ENCODE measurements at regions not wholly inside any gene's neighbourhood (a gene's known extent, or its start where the extent isn't known, plus 50 kb on each side); places are given as distances from the start of the nearest gene placed in this dataset.

GRCh38 chr2:9750224-9751215 lies 92.8 kb upstream of the TAF1B start:
- Mint-ChIP-seq H3K4me3 (ENCODE audit: unreplicated experiment) (no peak overlapping the region), H3K36me3 (ENCODE audit: unreplicated experiment) (no peaks in the 10 kb centered on the region), H3K4me1 (ENCODE audit: unreplicated experiment) (peaks cover 17% of the 10 kb centered on the region), H3K9me3 (ENCODE audit: unreplicated experiment) (no peaks in the 10 kb centered on the region), H3K27me3 (ENCODE audit: unreplicated experiment) (peaks cover 3% of the 10 kb centered on the region), H3K27ac (ENCODE audit: unreplicated experiment) (no peak overlapping the region)
- TF ChIP-seq CTCF (IDR thresholded peaks at IDR 0.05): no peak
- no peak for DNase-seq (ENCODE audit: extremely low spot score, unreplicated experiment)

GRCh38 chr2:9751831-9752230 lies 91.4 kb upstream of the TAF1B start:
- Mint-ChIP-seq H3K27me3 (ENCODE audit: unreplicated experiment) (peaks cover 3% of the 10 kb centered on the region), H3K4me3 (ENCODE audit: unreplicated experiment) (no peak overlapping the region), H3K36me3 (ENCODE audit: unreplicated experiment) (no peaks in the 10 kb centered on the region), H3K9me3 (ENCODE audit: unreplicated experiment) (no peaks in the 10 kb centered on the region), H3K4me1 (ENCODE audit: unreplicated experiment) (peaks cover 20% of the 10 kb centered on the region), H3K27ac (ENCODE audit: unreplicated experiment) (no peak overlapping the region)
- no peak for TF ChIP-seq CTCF (IDR thresholded peaks at IDR 0.05)
- DNase-seq (ENCODE audit: extremely low spot score, unreplicated experiment): no peak

GRCh38 chr2:9752441-9753275 lies 90.6 kb upstream of the TAF1B start:
- H3K4me3 Mint-ChIP-seq (ENCODE audit: unreplicated experiment): no peak overlapping the region

GRCh38 chr2:9753276-9753600 lies 90.0 kb upstream of the TAF1B start:
- no peaks in the 10 kb centered on the region for H3K9me3 Mint-ChIP-seq (ENCODE audit: unreplicated experiment)
- no peak for TF ChIP-seq CTCF (IDR thresholded peaks at IDR 0.05)
- H3K27ac Mint-ChIP-seq (ENCODE audit: unreplicated experiment): peak overlapping the region; percentile 76
- H3K4me1 Mint-ChIP-seq (ENCODE audit: unreplicated experiment): peaks cover 32% of the 10 kb centered on the region
- no peak for DNase-seq (ENCODE audit: extremely low spot score, unreplicated experiment)
- H3K27me3 Mint-ChIP-seq (ENCODE audit: unreplicated experiment): peaks cover 3% of the 10 kb centered on the region
- H3K36me3 Mint-ChIP-seq (ENCODE audit: unreplicated experiment): no peaks in the 10 kb centered on the region
- H3K4me3 Mint-ChIP-seq (ENCODE audit: unreplicated experiment): no peak overlapping the region

More at GRCh38 chr2:9752441-9753275, 90.6 kb upstream of the TAF1B start:
- no peak for TF ChIP-seq CTCF (IDR thresholded peaks at IDR 0.05)
- no peaks in the 10 kb centered on the region for H3K36me3 Mint-ChIP-seq (ENCODE audit: unreplicated experiment)
- no peak for DNase-seq (ENCODE audit: extremely low spot score, unreplicated experiment)
- H3K27ac Mint-ChIP-seq (ENCODE audit: unreplicated experiment): peak overlapping the region; percentile 76
- H3K9me3 Mint-ChIP-seq (ENCODE audit: unreplicated experiment): no peaks in the 10 kb centered on the region
- H3K4me1 Mint-ChIP-seq (ENCODE audit: unreplicated experiment): peaks cover 26% of the 10 kb centered on the region
- peaks cover 3% of the 10 kb centered on the region for H3K27me3 Mint-ChIP-seq (ENCODE audit: unreplicated experiment)
